OCI-LY1 (cell line): ENCODE measurements at regions not wholly inside any gene's neighbourhood (a gene's known extent, or its start where the extent isn't known, plus 50 kb on each side); places are given as distances from the start of the nearest gene placed in this dataset.

ENCODE experiments used
- H2AFZ ChIP-seq: fragments of 200-600 bp; sonication (generic), shearing (Covaris generic); 2 replicates; pipeline ENCODE4 v1.6.0; 2014; ENCODE audit warnings: antibody characterized with exemption, mild to moderate bottlenecking, low read length
- H3F3A ChIP-seq: fragments of 200-600 bp; sonication (generic), shearing (Covaris generic); 2 replicates; pipeline ENCODE4 v1.6.0; 2014; ENCODE audit warnings: mild to moderate bottlenecking, antibody characterized with exemption, low read length, moderate library complexity; ENCODE audit not compliant: insufficient read depth
- H3K27ac ChIP-seq: fragments of 200-600 bp; sonication (generic); 2 replicates; pipeline ENCODE4 v1.5.1; 2014; ENCODE audit warnings: low read length, mixed run types, mild to moderate bottlenecking, low read depth; ENCODE audit not compliant: poor library complexity, severe bottlenecking
- H3K27me3 ChIP-seq: fragments of 200-600 bp; sonication (generic); 2 replicates; pipeline ENCODE4 v1.6.0; 2014; ENCODE audit warnings: antibody characterized with exemption, mild to moderate bottlenecking, low read length, moderate library complexity; ENCODE audit not compliant: insufficient read depth
- H3K36me3 ChIP-seq: fragments of 200-600 bp; sonication (generic); 2 replicates; pipeline ENCODE4 v1.6.1; 2014; ENCODE audit warnings: mild to moderate bottlenecking, antibody characterized with exemption, low read length, moderate library complexity, mixed read lengths; ENCODE audit not compliant: insufficient read depth
- H3K4me1 ChIP-seq: fragments of 200-600 bp; sonication (generic); 2 replicates; pipeline ENCODE4 v1.5.1; 2014; ENCODE audit warnings: mild to moderate bottlenecking, low read length, moderate library complexity; ENCODE audit not compliant: insufficient read depth, severe bottlenecking
- H3K4me2 ChIP-seq: fragments of 200-600 bp; sonication (generic), shearing (Covaris generic); 2 replicates; pipeline ENCODE4 v1.6.1; 2014; ENCODE audit warnings: low read length
- H3K4me3 ChIP-seq: fragments of 200-600 bp; sonication (generic); 2 replicates; pipeline ENCODE4 v1.5.1; 2014; ENCODE audit warnings: low read length, low read depth, mild to moderate bottlenecking, mixed read lengths; ENCODE audit not compliant: poor library complexity, severe bottlenecking
- H3K79me2 ChIP-seq: fragments of 200-600 bp; shearing (Covaris generic); 2 replicates; pipeline ENCODE4 v1.6.1; 2016; ENCODE audit warnings: mixed run types, low read length, mixed read lengths; ENCODE audit not compliant: insufficient read depth
- H3K9ac ChIP-seq: fragments of 200-600 bp; sonication (generic), shearing (Covaris generic); 2 replicates; pipeline ENCODE4 v1.6.1; 2014; ENCODE audit warnings: mild to moderate bottlenecking, low read length, mixed read lengths
- H3K9me2 ChIP-seq: fragments of 200-600 bp; sonication (generic), shearing (Covaris generic); 2 replicates; pipeline ENCODE4 v1.6.1; 2014; ENCODE audit warnings: low read depth, mild to moderate bottlenecking, low read length, mixed read lengths
- H3K9me3 ChIP-seq: fragments of 200-600 bp; shearing (Covaris generic); 2 replicates; pipeline ENCODE4 v1.6.1; 2014; ENCODE audit warnings: low read length, mixed read lengths
- H4K20me1 ChIP-seq: fragments of 200-600 bp; sonication (generic), shearing (Covaris generic); 2 replicates; pipeline ENCODE4 v1.6.0; 2016; ENCODE audit warnings: mild to moderate bottlenecking, low read length; ENCODE audit not compliant: insufficient read depth
- CTCF ChIP-seq: fragments of 200-600 bp; sonication (generic), shearing (Covaris generic); IDR thresholded peaks from 2 replicates; pipeline ENCODE4 v1.5.1; 2017; ENCODE audit warnings: mild to moderate bottlenecking, antibody characterized with exemption, low read length, moderate library complexity, mixed read lengths
- EZH2 ChIP-seq: fragments of 200-600 bp; sonication (generic), shearing (Covaris generic); IDR thresholded peaks from 2 replicates; pipeline ENCODE4 v1.8.0; 2017; ENCODE audit warnings: borderline replicate concordance, mixed run types, mild to moderate bottlenecking, antibody characterized with exemption, low read length, moderate library complexity, mixed read lengths

GRCh38 chr1:200238311-200238710 lies 171.5 kb downstream of the ZNF281 start:
- Histone ChIP-seq H3K4me1 (no peaks in the 10 kb centered on the region), H3K36me3 (no peaks in the 10 kb centered on the region), H3K9me3 (no peaks in the 10 kb centered on the region), H4K20me1 (no peaks in the 10 kb centered on the region), H3K4me3 (no peak overlapping the region), H3K9me2 (no peaks in the 10 kb centered on the region), H3K27ac (no peak overlapping the region), H3K27me3 (no peaks in the 10 kb centered on the region; the same call in 1 of the 2 replicates), H3F3A (no peaks in the 10 kb centered on the region), H3K79me2 (no peaks in the 10 kb centered on the region), H3K9ac (no peak overlapping the region), H3K4me2 (no peak overlapping the region), H2AFZ (no peak overlapping the region)
- TF ChIP-seq CTCF (no peak), EZH2 (no peak)

DNA sequence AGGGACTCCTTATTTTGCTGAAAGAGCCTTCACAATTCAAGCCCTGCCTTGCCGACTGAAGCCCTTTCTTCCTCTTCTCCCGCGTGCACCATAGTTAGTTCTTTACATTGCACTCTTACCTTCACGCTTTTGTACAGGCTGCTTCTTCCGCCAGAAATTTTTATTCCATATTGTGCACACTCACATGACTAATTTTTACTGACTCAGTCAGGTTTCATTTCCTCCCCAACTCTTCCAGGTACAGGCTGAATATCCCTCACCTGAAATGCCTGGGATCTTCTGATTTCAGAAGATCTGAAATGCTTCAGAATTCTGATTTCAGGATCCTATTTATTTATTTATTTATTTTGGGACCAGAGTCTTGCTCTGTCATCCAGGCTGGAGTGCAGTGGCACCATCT lies 172.8 kb downstream of the ZNF281 start:
- Histone ChIP-seq H3K9me2 (no peaks in the 10 kb centered on the region), H2AFZ (no peak overlapping the region), H3K27me3 (no peaks in the 10 kb centered on the region), H4K20me1 (no peaks in the 10 kb centered on the region), H3K4me1 (no peaks in the 10 kb centered on the region), H3K36me3 (no peaks in the 10 kb centered on the region), H3K9me3 (no peaks in the 10 kb centered on the region), H3K79me2 (no peaks in the 10 kb centered on the region), H3K27ac (no peak overlapping the region), H3F3A (no peaks in the 10 kb centered on the region), H3K4me3 (no peak overlapping the region), H3K4me2 (no peak overlapping the region), H3K9ac (no peak overlapping the region)
- no peak for TF ChIP-seq CTCF
- no peak for TF ChIP-seq EZH2

GRCh38 chr1:200234938-200235337 lies 174.9 kb downstream of the ZNF281 start:
- Histone ChIP-seq H3K4me1 (no peaks in the 10 kb centered on the region), H2AFZ (no peak overlapping the region), H4K20me1 (no peaks in the 10 kb centered on the region), H3K27ac (no peak overlapping the region), H3K36me3 (no peaks in the 10 kb centered on the region), H3K79me2 (no peaks in the 10 kb centered on the region), H3K4me3 (no peak overlapping the region), H3K27me3 (no peaks in the 10 kb centered on the region), H3K9me3 (no peaks in the 10 kb centered on the region), H3K9me2 (no peaks in the 10 kb centered on the region), H3F3A (no peaks in the 10 kb centered on the region), H3K4me2 (no peak overlapping the region), H3K9ac (no peak overlapping the region)
- TF ChIP-seq CTCF, result no peak
- no peak for TF ChIP-seq EZH2
